NCI-H2227 (cell line): ENCODE measurements at regions not wholly inside any gene's neighbourhood (a gene's known extent, or its start where the extent isn't known, plus 50 kb on each side); places are given as distances from the start of the nearest gene placed in this dataset.

Source experiments
- DNase-seq: peaks from one replicate; lab custom pipeline; 2025; ENCODE audit not compliant: unreplicated experiment; lab: John Stamatoyannopoulos, UW

- DNase-seq: no peak
These were observed 260.0 kb upstream of the FN1 start for GRCh38 chr2:215695861-215696260.

- DNase-seq: no peak
These were observed 258.2 kb upstream of the FN1 start for GRCh38 chr2:215693999-215694580.

GRCh38 chr2:215693193-215693998 lies 257.5 kb upstream of the FN1 start:
- no peak for DNase-seq

- no peak for DNase-seq
These were observed 256.7 kb upstream of the FN1 start for GRCh38 chr2:215692387-215693079.

GRCh38 chr2:215691346-215691745 lies 255.5 kb upstream of the FN1 start:
- DNase-seq: no peak

GRCh38 chr2:215687149-215688031 lies 251.5 kb upstream of the FN1 start:
- no peak for DNase-seq

- DNase-seq: no peak
These were observed 249.5 kb upstream of the FN1 start for GRCh38 chr2:215685238-215685990.

- DNase-seq: no peak
These were observed 248.8 kb upstream of the FN1 start for GRCh38 chr2:215684448-215685237.

GRCh38 chr2:215683295-215683694 lies 247.4 kb upstream of the FN1 start:
- DNase-seq: no peak

- DNase-seq: no peak
These were observed 246.1 kb upstream of the FN1 start for GRCh38 chr2:215681799-215682596.

GRCh38 chr2:215680605-215681598 lies 245.0 kb upstream of the FN1 start:
- no peak for DNase-seq

- DNase-seq: no peak
These were observed 242.2 kb upstream of the FN1 start for GRCh38 chr2:215678094-215678493.

GRCh38 chr2:215677481-215677880 lies 241.6 kb upstream of the FN1 start:
- no peak for DNase-seq

GRCh38 chr2:215672406-215672805 lies 236.5 kb upstream of the FN1 start:
- no peak for DNase-seq

GRCh38 chr2:215671691-215672090 lies 235.8 kb upstream of the FN1 start:
- DNase-seq: no peak

- DNase-seq: no peak
These were observed 235.4 kb upstream of the FN1 start for GRCh38 chr2:215671244-215671643.

- no peak for DNase-seq
These were observed 234.5 kb upstream of the FN1 start for GRCh38 chr2:215670396-215670795.

- no peak for DNase-seq
These were observed 232.5 kb upstream of the FN1 start for GRCh38 chr2:215668378-215668775.
